ENCODE measurements at regions not wholly inside any gene's neighbourhood (a gene's known extent, or its start where the extent isn't known, plus 50 kb on each side); places are given as distances from the start of the nearest gene placed in this dataset.

DNA sequence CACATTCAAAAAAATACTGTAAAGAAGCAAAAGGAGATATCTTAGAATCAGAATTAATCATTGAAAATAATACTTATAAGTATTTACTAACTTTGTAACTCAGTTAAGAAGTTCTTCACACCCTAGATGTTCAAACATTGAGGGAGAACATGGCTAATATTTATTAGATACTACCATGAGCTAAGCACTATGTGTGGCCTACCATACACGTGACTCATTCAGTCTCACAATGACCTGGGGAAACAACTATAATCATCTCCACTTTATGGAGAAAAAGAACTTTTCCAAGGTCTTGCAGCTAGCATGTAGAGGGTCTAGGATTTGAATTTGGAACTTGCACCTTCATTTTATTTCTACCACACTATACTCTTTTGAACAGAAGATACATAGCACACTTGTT, 361.9 kb upstream of the CFAP20DC start:
- no peaks in the 10 kb centered on the region for H3K9me3 ChIP-seq (ENCODE audit: control insufficient read depth, low read depth, low read length)
- H3K4me3 ChIP-seq (ENCODE audit: low read length): no peak overlapping the region
- DNase-seq: no peak
- H3K36me3 ChIP-seq (ENCODE audit: control insufficient read depth, insufficient read depth, low read length): no peaks in the 10 kb centered on the region
- WGBS (ENCODE audit: insufficient coverage, low lambda C conversion rate): no CpG with 5 or more reads among the region's 1 CpG
- no peak overlapping the region for H3K27ac ChIP-seq (ENCODE audit: low read length)
- H3K27me3 ChIP-seq (ENCODE audit: control insufficient read depth, insufficient read depth, low read length): no peaks in the 10 kb centered on the region
- H3K4me1 ChIP-seq (ENCODE audit: control insufficient read depth, insufficient read depth, low read length): no peaks in the 10 kb centered on the region

DNA sequence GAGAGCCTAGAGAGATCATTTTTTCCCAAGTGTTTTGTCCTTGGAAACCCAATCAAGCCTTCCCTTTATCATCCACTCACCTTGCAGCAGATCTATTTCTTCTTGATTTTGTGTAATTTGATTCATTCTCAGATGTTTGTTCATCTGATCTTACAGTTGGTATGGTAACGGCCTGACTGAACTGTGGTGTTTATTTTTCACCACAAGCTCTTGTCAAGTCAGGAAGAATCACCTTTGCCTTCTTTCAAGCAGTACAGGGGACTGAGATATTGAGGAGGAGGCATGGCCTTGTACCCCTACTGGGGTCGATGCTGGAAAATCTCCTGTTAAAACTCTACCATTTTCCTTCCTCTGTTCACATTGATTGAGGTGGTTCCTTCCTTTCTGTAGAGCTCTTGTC, 361.4 kb upstream of the CFAP20DC start:
- H3K4me1 ChIP-seq (ENCODE audit: control insufficient read depth, insufficient read depth, low read length): no peaks in the 10 kb centered on the region
- no peak overlapping the region for H3K27ac ChIP-seq (ENCODE audit: low read length)
- no peaks in the 10 kb centered on the region for H3K9me3 ChIP-seq (ENCODE audit: control insufficient read depth, low read depth, low read length)
- H3K4me3 ChIP-seq (ENCODE audit: low read length): no peak overlapping the region
- WGBS (ENCODE audit: insufficient coverage, low lambda C conversion rate): no CpG with 5 or more reads among the region's 2 CpGs
- no peak for DNase-seq
- no peaks in the 10 kb centered on the region for H3K36me3 ChIP-seq (ENCODE audit: control insufficient read depth, insufficient read depth, low read length)
- no peaks in the 10 kb centered on the region for H3K27me3 ChIP-seq (ENCODE audit: control insufficient read depth, insufficient read depth, low read length)

DNA sequence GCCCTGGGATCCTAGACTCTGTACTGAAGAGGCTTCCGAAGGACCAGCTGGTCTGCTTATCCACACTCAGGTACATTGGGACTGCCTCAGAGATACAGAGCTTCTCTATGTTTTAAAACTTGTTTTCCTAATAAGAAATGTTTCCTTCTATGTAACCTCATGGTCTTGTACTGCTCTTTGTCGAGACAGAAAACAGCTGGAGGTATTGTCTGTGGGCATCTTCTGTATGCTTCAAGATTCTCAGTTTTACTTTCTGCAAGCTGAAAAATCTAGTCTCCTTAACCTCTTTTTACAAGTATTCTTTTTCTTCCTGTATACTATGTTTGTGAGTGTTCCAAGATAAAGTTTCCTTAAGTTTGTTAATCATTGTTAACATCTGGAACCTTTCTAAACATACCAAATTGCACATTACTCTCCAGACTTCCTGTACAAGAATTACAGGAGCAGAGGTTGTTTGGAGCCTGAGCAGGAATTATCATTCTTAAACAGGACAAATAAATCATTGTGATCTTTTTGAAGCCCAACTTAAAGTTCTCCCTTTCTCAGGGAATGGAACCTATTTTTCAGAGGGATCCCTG, 358.3 kb upstream of the CFAP20DC start:
- H3K27ac ChIP-seq (ENCODE audit: low read length): no peak overlapping the region
- WGBS (ENCODE audit: insufficient coverage, low lambda C conversion rate): no CpG with 5 or more reads among the region's 2 CpGs
- H3K4me3 ChIP-seq (ENCODE audit: low read length): no peak overlapping the region
- H3K4me1 ChIP-seq (ENCODE audit: control insufficient read depth, insufficient read depth, low read length): no peaks in the 10 kb centered on the region
- H3K27me3 ChIP-seq (ENCODE audit: control insufficient read depth, insufficient read depth, low read length): no peaks in the 10 kb centered on the region
- H3K9me3 ChIP-seq (ENCODE audit: control insufficient read depth, low read depth, low read length): no peaks in the 10 kb centered on the region
- H3K36me3 ChIP-seq (ENCODE audit: control insufficient read depth, insufficient read depth, low read length): no peaks in the 10 kb centered on the region
- DNase-seq: peak in 1 of 2 donors; percentile 7

DNA sequence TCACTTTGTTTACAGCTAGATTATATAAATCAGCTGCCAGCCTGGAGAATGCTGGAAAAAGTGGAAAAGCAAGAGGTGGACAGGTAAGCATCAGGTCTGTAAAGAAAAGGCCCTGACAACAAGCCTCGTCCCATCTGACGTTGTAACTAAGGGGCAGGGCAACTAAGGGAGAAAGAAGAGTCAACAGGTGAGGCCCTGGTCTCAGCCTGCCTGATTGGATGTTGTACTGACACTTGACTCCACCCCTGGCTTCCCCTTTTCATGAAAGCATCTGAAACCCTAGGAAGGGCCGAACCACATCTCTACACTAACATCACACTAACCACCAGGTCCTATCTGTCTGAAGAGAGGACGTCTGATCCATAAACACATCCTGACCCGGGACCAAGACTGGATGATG, 357.6 kb upstream of the CFAP20DC start:
- no CpG with 5 or more reads among the region's 5 CpGs for WGBS (ENCODE audit: insufficient coverage, low lambda C conversion rate)
- H3K27ac ChIP-seq (ENCODE audit: low read length): no peak overlapping the region

DNA sequence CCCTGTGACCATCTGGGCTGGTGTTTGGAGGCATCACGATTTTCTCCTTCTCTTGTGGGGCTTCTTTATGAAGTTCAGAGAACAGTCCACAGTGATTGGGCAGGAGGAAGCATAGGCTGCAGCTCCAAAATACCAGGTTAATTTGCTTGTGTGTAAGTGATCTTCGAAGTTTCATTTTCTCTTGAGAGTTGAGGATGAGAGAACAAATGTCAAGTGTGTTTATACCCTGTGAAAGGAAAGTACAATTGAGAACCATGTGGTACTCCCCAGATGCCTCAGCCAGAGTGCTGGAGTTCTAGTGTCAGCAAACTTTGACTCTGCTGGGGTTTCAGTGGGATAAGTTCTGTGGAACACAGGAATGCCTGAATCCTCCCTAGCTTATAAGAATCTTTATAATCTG, 357.1 kb upstream of the CFAP20DC start:
- Histone ChIP-seq H3K27me3 (ENCODE audit: control insufficient read depth, insufficient read depth, low read length) (no peaks in the 10 kb centered on the region), H3K36me3 (ENCODE audit: control insufficient read depth, insufficient read depth, low read length) (no peaks in the 10 kb centered on the region), H3K4me1 (ENCODE audit: control insufficient read depth, insufficient read depth, low read length) (no peaks in the 10 kb centered on the region), H3K9me3 (ENCODE audit: control insufficient read depth, low read depth, low read length) (no peaks in the 10 kb centered on the region), H3K4me3 (ENCODE audit: low read length) (no peak overlapping the region), H3K27ac (ENCODE audit: low read length) (no peak overlapping the region)
- 80% methylated on average over 1 of the region's 2 CpGs for WGBS (ENCODE audit: insufficient coverage, low lambda C conversion rate)
- DNase-seq: no peak

More for the DNA sequence above, 357.6 kb upstream of the CFAP20DC start:
- H3K4me3 ChIP-seq (ENCODE audit: low read length): no peak overlapping the region
- no peaks in the 10 kb centered on the region for H3K9me3 ChIP-seq (ENCODE audit: control insufficient read depth, low read depth, low read length)
- DNase-seq: no peak
- no peaks in the 10 kb centered on the region for H3K4me1 ChIP-seq (ENCODE audit: control insufficient read depth, insufficient read depth, low read length)
- H3K36me3 ChIP-seq (ENCODE audit: control insufficient read depth, insufficient read depth, low read length): no peaks in the 10 kb centered on the region
- no peaks in the 10 kb centered on the region for H3K27me3 ChIP-seq (ENCODE audit: control insufficient read depth, insufficient read depth, low read length)

DNA sequence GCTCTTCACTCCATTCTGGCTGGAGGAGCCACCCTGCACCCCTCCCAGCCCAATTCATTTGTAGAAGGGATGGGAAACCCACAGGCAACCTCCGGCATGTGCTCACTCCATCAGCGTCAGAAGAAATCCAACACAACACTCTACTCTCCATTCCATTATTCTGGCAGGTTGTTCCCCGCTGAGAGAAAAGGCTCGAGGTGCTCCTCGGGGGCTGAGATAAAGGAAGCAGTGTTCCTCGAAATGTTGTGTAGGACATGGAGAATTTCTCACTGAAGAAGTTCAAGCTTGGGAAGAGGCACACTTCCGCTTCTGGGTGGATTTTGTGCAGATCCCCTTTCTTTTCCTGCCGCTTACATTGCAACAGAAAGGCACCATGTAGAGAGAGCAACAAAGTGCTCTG, 355.0 kb upstream of the CFAP20DC start:
- no peaks in the 10 kb centered on the region for H3K36me3 ChIP-seq (ENCODE audit: control insufficient read depth, insufficient read depth, low read length)
- H3K4me1 ChIP-seq (ENCODE audit: control insufficient read depth, insufficient read depth, low read length): no peaks in the 10 kb centered on the region
- no peaks in the 10 kb centered on the region for H3K27me3 ChIP-seq (ENCODE audit: control insufficient read depth, insufficient read depth, low read length)
- no peak overlapping the region for H3K27ac ChIP-seq (ENCODE audit: low read length)
- H3K9me3 ChIP-seq (ENCODE audit: control insufficient read depth, low read depth, low read length): no peaks in the 10 kb centered on the region
- no peak for DNase-seq
- 73% methylated on average over 3 of the region's 8 CpGs for WGBS (ENCODE audit: insufficient coverage, low lambda C conversion rate)
- no peak overlapping the region for H3K4me3 ChIP-seq (ENCODE audit: low read length)

DNA sequence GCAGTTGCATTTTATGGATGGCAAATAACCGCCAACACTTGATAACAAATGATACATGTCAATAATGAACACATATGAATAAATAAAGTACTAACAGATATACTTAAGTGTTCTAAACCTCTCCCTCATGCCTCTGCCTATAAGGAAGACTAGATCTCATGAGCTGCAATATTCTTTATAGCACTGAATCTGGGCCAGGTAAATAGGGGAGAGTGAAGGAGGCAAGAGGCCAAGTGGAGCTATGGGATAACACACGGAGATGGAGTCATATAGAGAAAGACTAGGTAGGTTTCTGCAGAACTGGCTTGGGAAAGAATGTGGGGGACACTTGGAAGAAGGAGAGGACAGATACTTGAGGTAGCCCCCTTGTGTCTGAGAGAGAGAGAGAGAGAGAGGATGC, 354.2 kb upstream of the CFAP20DC start:
- no peak overlapping the region for H3K4me3 ChIP-seq (ENCODE audit: low read length)
- H3K4me1 ChIP-seq (ENCODE audit: control insufficient read depth, insufficient read depth, low read length): no peaks in the 10 kb centered on the region
- DNase-seq: no peak
- no peaks in the 10 kb centered on the region for H3K9me3 ChIP-seq (ENCODE audit: control insufficient read depth, low read depth, low read length)
- no CpG with 5 or more reads among the region's 2 CpGs for WGBS (ENCODE audit: insufficient coverage, low lambda C conversion rate)
- no peaks in the 10 kb centered on the region for H3K36me3 ChIP-seq (ENCODE audit: control insufficient read depth, insufficient read depth, low read length)
- no peaks in the 10 kb centered on the region for H3K27me3 ChIP-seq (ENCODE audit: control insufficient read depth, insufficient read depth, low read length)
- H3K27ac ChIP-seq (ENCODE audit: low read length): no peak overlapping the region

DNA sequence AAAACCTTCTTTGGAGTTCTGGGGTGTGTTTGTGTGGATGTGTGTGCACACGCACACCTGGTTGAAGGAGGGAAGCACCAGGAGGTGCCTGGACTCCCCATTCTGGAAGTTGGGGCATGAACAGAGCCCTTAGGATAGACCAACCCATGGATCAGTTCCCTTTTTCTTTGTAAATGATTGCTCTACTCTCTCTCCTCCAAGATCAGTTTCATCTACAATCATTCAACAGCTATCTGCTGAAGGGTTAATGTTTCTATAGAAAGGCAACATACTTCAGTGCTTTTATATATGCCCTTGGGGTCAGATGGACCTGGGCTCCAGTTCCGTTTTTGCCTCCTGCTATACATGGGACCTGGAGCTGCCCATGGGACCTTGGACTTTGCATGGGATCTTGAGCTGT, 352.1 kb upstream of the CFAP20DC start:
- no CpG with 5 or more reads among the region's 2 CpGs for WGBS (ENCODE audit: insufficient coverage, low lambda C conversion rate)
- H3K9me3 ChIP-seq (ENCODE audit: control insufficient read depth, low read depth, low read length): no peaks in the 10 kb centered on the region
- no peaks in the 10 kb centered on the region for H3K27me3 ChIP-seq (ENCODE audit: control insufficient read depth, insufficient read depth, low read length)
- no peaks in the 10 kb centered on the region for H3K4me1 ChIP-seq (ENCODE audit: control insufficient read depth, insufficient read depth, low read length)
- no peak for DNase-seq
- H3K4me3 ChIP-seq (ENCODE audit: low read length): no peak overlapping the region
- H3K36me3 ChIP-seq (ENCODE audit: control insufficient read depth, insufficient read depth, low read length): no peaks in the 10 kb centered on the region
- no peak overlapping the region for H3K27ac ChIP-seq (ENCODE audit: low read length)

DNA sequence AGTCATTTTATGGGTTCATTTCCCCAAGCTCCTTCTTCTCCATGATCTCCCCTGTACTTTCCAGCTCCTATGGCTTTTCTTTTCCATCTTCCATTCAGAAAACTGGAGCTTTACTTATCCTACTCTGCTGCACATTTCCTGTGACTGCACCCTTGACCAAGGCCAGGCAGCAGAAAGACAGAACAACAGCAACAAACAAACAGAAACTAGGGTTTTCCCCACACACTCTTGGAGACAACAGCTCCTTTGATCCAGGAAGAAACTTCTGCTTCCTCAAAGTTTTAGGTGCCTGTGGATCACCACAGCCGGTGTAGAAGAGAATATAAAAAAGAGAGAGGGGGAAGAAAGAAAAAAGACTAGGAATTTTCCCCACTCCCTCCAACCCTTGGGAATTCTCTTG, 342.3 kb upstream of the CFAP20DC start:
- Histone ChIP-seq H3K9me3 (ENCODE audit: control insufficient read depth, low read depth, low read length) (no peaks in the 10 kb centered on the region), H3K27me3 (ENCODE audit: control insufficient read depth, insufficient read depth, low read length) (no peaks in the 10 kb centered on the region), H3K27ac (ENCODE audit: low read length) (no peak overlapping the region), H3K36me3 (ENCODE audit: control insufficient read depth, insufficient read depth, low read length) (no peaks in the 10 kb centered on the region), H3K4me3 (ENCODE audit: low read length) (no peak overlapping the region), H3K4me1 (ENCODE audit: control insufficient read depth, insufficient read depth, low read length) (no peaks in the 10 kb centered on the region)
- no CpG with 5 or more reads among the region's 1 CpG for WGBS (ENCODE audit: insufficient coverage, low lambda C conversion rate)
- DNase-seq: no peak

DNA sequence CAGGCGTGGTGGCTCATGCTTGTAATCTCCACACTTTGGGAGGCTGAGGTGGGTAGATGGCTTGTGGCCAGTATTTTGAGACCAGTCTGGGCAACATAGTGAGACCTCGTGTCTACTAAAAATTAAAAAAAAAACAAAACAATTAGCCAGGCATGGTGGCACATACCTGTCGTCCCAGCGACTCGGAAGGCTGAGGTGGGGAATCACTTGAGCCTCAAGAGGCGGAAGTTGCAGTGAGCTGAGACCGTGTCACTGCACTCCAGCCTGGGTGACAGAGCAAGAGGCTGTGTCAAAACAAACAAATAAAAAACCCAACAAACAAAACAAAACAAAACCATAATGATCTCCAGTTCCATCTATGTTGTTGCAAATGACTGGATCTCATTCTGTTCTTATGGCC, 341.3 kb upstream of the CFAP20DC start:
- H3K4me1 ChIP-seq (ENCODE audit: control insufficient read depth, insufficient read depth, low read length): no peaks in the 10 kb centered on the region
- DNase-seq: no peak
- no peaks in the 10 kb centered on the region for H3K27me3 ChIP-seq (ENCODE audit: control insufficient read depth, insufficient read depth, low read length)
- H3K4me3 ChIP-seq (ENCODE audit: low read length): no peak overlapping the region
- WGBS (ENCODE audit: insufficient coverage, low lambda C conversion rate): 100% methylated on average over 1 of the region's 7 CpGs
- H3K36me3 ChIP-seq (ENCODE audit: control insufficient read depth, insufficient read depth, low read length): no peaks in the 10 kb centered on the region
- H3K9me3 ChIP-seq (ENCODE audit: control insufficient read depth, low read depth, low read length): no peaks in the 10 kb centered on the region
- no peak overlapping the region for H3K27ac ChIP-seq (ENCODE audit: low read length)

DNA sequence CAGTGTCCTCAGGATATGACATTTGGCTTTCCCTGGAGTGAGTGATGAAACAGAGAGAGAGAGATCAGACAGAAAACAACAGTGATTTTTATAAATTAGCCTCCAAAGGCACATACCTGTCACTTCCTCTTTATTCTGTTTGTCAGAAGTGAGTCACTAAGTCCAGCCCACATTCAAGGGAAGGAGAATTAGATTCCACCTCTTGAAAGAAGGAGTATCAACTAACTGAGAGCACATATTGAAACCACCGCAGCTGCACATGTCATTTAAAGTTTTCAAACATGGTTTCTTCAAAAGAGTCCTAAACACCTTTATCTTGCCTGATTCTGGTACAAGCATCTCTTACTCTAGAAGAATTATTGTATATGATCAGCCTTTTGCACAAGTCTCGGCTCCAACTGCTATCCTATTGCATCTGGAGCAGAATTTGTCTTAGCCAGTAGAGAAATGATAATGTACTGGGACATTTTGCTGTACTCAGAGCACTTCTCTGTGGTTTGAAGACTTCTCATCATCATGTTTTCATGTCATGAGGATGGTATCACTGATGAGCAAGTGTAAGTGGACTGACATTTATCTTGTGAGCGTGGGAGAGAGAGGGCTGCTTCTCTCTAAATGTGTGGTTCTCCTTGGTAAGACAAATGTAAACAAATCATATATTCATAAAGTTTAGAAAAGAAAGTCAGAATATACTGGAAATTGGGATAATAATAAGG, 338.9 kb upstream of the CFAP20DC start:
- no peak for DNase-seq
- H3K36me3 ChIP-seq (ENCODE audit: control insufficient read depth, insufficient read depth, low read length): no peaks in the 10 kb centered on the region
- WGBS (ENCODE audit: insufficient coverage, low lambda C conversion rate): no CpG with 5 or more reads among the region's 3 CpGs
- H3K27ac ChIP-seq (ENCODE audit: low read length): no peak overlapping the region
- no peak overlapping the region for H3K4me3 ChIP-seq (ENCODE audit: low read length)
- no peaks in the 10 kb centered on the region for H3K9me3 ChIP-seq (ENCODE audit: control insufficient read depth, low read depth, low read length)
- no peaks in the 10 kb centered on the region for H3K27me3 ChIP-seq (ENCODE audit: control insufficient read depth, insufficient read depth, low read length)
- H3K4me1 ChIP-seq (ENCODE audit: control insufficient read depth, insufficient read depth, low read length): no peaks in the 10 kb centered on the region

Measured in large intestine (tissue), 3 donors.